Neural cell (in vitro differentiated cells): ENCODE measurements at regions not wholly inside any gene's neighbourhood (a gene's known extent, or its start where the extent isn't known, plus 50 kb on each side); places are given as distances from the start of the nearest gene placed in this dataset.

ENCODE experiments used
- H2AFZ ChIP-seq: fragments of 200-600, 300-800 bp; sonication (generic), shearing (Covaris generic); 2 replicates; pipeline ENCODE4 v1.6.0; 2014; ENCODE audit warnings: low read depth, mild to moderate bottlenecking, antibody characterized with exemption, low read length, moderate library complexity
- H3F3A ChIP-seq: fragments of 200-600 bp; shearing (Covaris generic); 2 replicates; pipeline ENCODE4 v1.6.1; 2016; ENCODE audit warnings: mild to moderate bottlenecking, moderate library complexity, mixed read lengths, antibody characterized with exemption, low read length; ENCODE audit not compliant: insufficient read depth, poor library complexity, severe bottlenecking
- H3K27ac ChIP-seq: fragments of 200-600, 300-800 bp; sonication (generic), shearing (Covaris generic); 2 replicates; pipeline ENCODE4 v1.5.1; 2014; ENCODE audit warnings: mild to moderate bottlenecking, low read length, moderate library complexity
- H3K27me3 ChIP-seq: fragments of 300-800, 200-600 bp; sonication (generic), shearing (Covaris generic); 2 replicates; pipeline ENCODE4 v1.6.0; 2014; ENCODE audit warnings: mild to moderate bottlenecking, low read depth, low read length, moderate library complexity; ENCODE audit not compliant: insufficient read depth
- H3K36me3 ChIP-seq: fragments of 300-800, 200-600 bp; sonication (generic), shearing (Covaris generic); 2 replicates; pipeline ENCODE4 v1.5.1; 2014; ENCODE audit warnings: mild to moderate bottlenecking, antibody characterized with exemption, low read length, moderate library complexity; ENCODE audit not compliant: insufficient read depth
- H3K4me2 ChIP-seq: fragments of 300-800, 200-600 bp; sonication (generic), shearing (Covaris generic); 2 replicates; pipeline ENCODE4 v1.6.0; 2014; ENCODE audit warnings: mild to moderate bottlenecking, low read length
- H3K4me3 ChIP-seq: fragments of 300-800, 200-600 bp; sonication (generic), shearing (Covaris generic); 2 replicates; pipeline ENCODE4 v1.5.1; 2014; ENCODE audit warnings: mild to moderate bottlenecking, low read length, moderate library complexity
- H3K79me2 ChIP-seq: fragments of 200-600 bp; shearing (Covaris generic); replicated peaks from 2 replicates; pipeline ENCODE4 v1.6.0; 2014; ENCODE audit warnings: mild to moderate bottlenecking, low read length, moderate library complexity; ENCODE audit not compliant: insufficient read depth
- H3K9ac ChIP-seq: fragments of 300-800, 200-600 bp; sonication (generic), shearing (Covaris generic); 2 replicates; pipeline ENCODE4 v1.6.1; 2016; ENCODE audit warnings: mild to moderate bottlenecking, low read length, mixed read lengths
- H3K9me2 ChIP-seq: fragments of 200-600 bp; shearing (Covaris generic); 2 replicates; pipeline ENCODE4 v1.6.1; 2016; ENCODE audit warnings: mild to moderate bottlenecking, low read length, mixed read lengths; ENCODE audit not compliant: insufficient read depth
- H3K9me3 ChIP-seq: fragments of 200-600, 300-800 bp; sonication (generic), shearing (Covaris generic); 2 replicates; pipeline ENCODE4 v1.6.1; 2016; ENCODE audit warnings: mild to moderate bottlenecking, mixed run types, low read length, moderate library complexity, mixed read lengths
- H4K20me1 ChIP-seq: fragments of 200-600 bp; shearing (Covaris generic); 2 replicates; pipeline ENCODE4 v1.6.1; 2016; ENCODE audit warnings: mild to moderate bottlenecking, mixed run types; ENCODE audit not compliant: insufficient read depth
- CTCF ChIP-seq: fragments of 450-650 bp; IDR thresholded peaks from 2 replicates; pipeline ENCODE4 v1.5.1; 2014; ENCODE audit warnings: antibody characterized with exemption, mild to moderate bottlenecking, moderate library complexity; ENCODE audit not compliant: poor library complexity, severe bottlenecking
- EP300 ChIP-seq: fragments of 450-650 bp; conservative IDR thresholded peaks from 2 replicates; pipeline ENCODE4 v1.6.1; 2014; ENCODE audit warnings: antibody characterized with exemption, mild to moderate bottlenecking, moderate library complexity; ENCODE audit not compliant: poor library complexity, severe bottlenecking
- EZH2 ChIP-seq: fragments of 200-600, 300-800 bp; shearing (Covaris generic), sonication (generic); IDR thresholded peaks from 2 replicates; pipeline ENCODE4 v1.6.1; 2014; ENCODE audit warnings: antibody characterized with exemption, low read length, borderline replicate concordance, mild to moderate bottlenecking; ENCODE audit not compliant: insufficient read depth, poor library complexity, severe bottlenecking
- MXI1 ChIP-seq: fragments of 450-650 bp; conservative IDR thresholded peaks from 2 replicates; pipeline ENCODE4 v1.6.1; 2014; ENCODE audit warnings: antibody characterized with exemption, mild to moderate bottlenecking; ENCODE audit not compliant: poor library complexity, severe bottlenecking
- POLR2AphosphoS5 ChIP-seq: IDR thresholded peaks from 2 replicates; pipeline ENCODE4 v1.6.1; 2012
- RAD21 ChIP-seq: fragments of 450-650 bp; conservative IDR thresholded peaks from 2 replicates; pipeline ENCODE4 v1.6.1; 2014; ENCODE audit warnings: antibody characterized with exemption, mild to moderate bottlenecking, moderate library complexity
- REST ChIP-seq: IDR thresholded peaks from 2 replicates; pipeline ENCODE4 v1.6.1; 2012; ENCODE audit warnings: borderline replicate concordance
- SMC3 ChIP-seq: fragments of 450-650 bp; conservative IDR thresholded peaks from 2 replicates; pipeline ENCODE4 v1.6.1; 2014; ENCODE audit warnings: antibody characterized with exemption, mild to moderate bottlenecking, moderate library complexity; ENCODE audit not compliant: poor library complexity
- TAF1 ChIP-seq: IDR thresholded peaks from 2 replicates; pipeline ENCODE4 v1.6.1; 2012; ENCODE audit warnings: low read depth

- H4K20me1 ChIP-seq: no peaks in the 10 kb centered on the region
- H3K4me2 ChIP-seq: no peak overlapping the region
- no peaks in the 10 kb centered on the region for H3K27me3 ChIP-seq
- H3K9me2 ChIP-seq: no peaks in the 10 kb centered on the region
- H3F3A ChIP-seq: peaks cover 5% of the 10 kb centered on the region
- H3K9ac ChIP-seq: no peak overlapping the region
- TF ChIP-seq MXI1 (no peak), POLR2AphosphoS5 (no peak), REST (no peak)
- no peaks in the 10 kb centered on the region for H3K9me3 ChIP-seq
- no peak overlapping the region for H3K27ac ChIP-seq
- no peak overlapping the region for H2AFZ ChIP-seq
- H3K36me3 ChIP-seq: no peaks in the 10 kb centered on the region
- H3K4me3 ChIP-seq: no peak overlapping the region
- no peaks in the 10 kb centered on the region for H3K79me2 ChIP-seq
These were observed 67.0 kb upstream of the SIMC1 start for GRCh38 chr5:176171171-176171760.

- Histone ChIP-seq H3K27me3 (no peaks in the 10 kb centered on the region), H3K9me3 (no peaks in the 10 kb centered on the region), H3K27ac (no peak overlapping the region), H4K20me1 (no peaks in the 10 kb centered on the region), H3K79me2 (no peaks in the 10 kb centered on the region), H3K4me2 (no peak overlapping the region), H3K4me3 (no peak overlapping the region), H3K36me3 (no peaks in the 10 kb centered on the region), H3K9me2 (no peaks in the 10 kb centered on the region), H3K9ac (no peak overlapping the region), H2AFZ (no peak overlapping the region), H3F3A (peaks cover 4% of the 10 kb centered on the region)
- no peak for TF ChIP-seq EP300
- no peak for TF ChIP-seq EZH2
- TF ChIP-seq MXI1: no peak
- TF ChIP-seq CTCF: no peak
These were observed 66.0 kb upstream of the SIMC1 start for GRCh38 chr5:176172246-176172645.

GRCh38 chr5:176173647-176174046 lies 64.6 kb upstream of the SIMC1 start:
- H3K79me2 ChIP-seq: no peaks in the 10 kb centered on the region
- TF ChIP-seq TAF1: no peak
- TF ChIP-seq RAD21: no peak
- no peak for TF ChIP-seq CTCF
- no peak for TF ChIP-seq REST
- no peak for TF ChIP-seq EP300
- no peak for TF ChIP-seq SMC3
- TF ChIP-seq EZH2: no peak
- no peak for TF ChIP-seq MXI1
- TF ChIP-seq POLR2AphosphoS5: no peak
- no peak overlapping the region for H3K27ac ChIP-seq
- H3K4me3 ChIP-seq: no peak overlapping the region
- no peaks in the 10 kb centered on the region for H3K36me3 ChIP-seq
- H4K20me1 ChIP-seq: no peaks in the 10 kb centered on the region
- no peak overlapping the region for H2AFZ ChIP-seq
- H3K9ac ChIP-seq: no peak overlapping the region
- H3K4me2 ChIP-seq: no peak overlapping the region
- H3K9me3 ChIP-seq: no peaks in the 10 kb centered on the region
- no peaks in the 10 kb centered on the region for H3F3A ChIP-seq
- H3K9me2 ChIP-seq: no peaks in the 10 kb centered on the region
- H3K27me3 ChIP-seq: no peaks in the 10 kb centered on the region
